OCI-LY7 (cell line): ENCODE measurements at regions not wholly inside any gene's neighbourhood (a gene's known extent, or its start where the extent isn't known, plus 50 kb on each side); places are given as distances from the start of the nearest gene placed in this dataset.
"Not testable (repeated sequence)": the region's sequence is repeated elsewhere in the genome, so short reads cannot be mapped to it uniquely, and the experiment has no call there.

ENCODE experiments used
- BruUV-seq: library from RNA; stranded (reverse); fragments of 400-500 nt; replicated peaks from 2 replicates; lab custom pipeline; 2021; lab: Mats Ljungman, UMichigan
- CTCF ChIA-PET: fragments of 300-600 bp; sonication (Branson Sonifier 250); formaldehyde crosslinking; loops from one replicate; lab custom pipeline; 2022; ENCODE audit warnings: antibody characterized with exemption; ENCODE audit not compliant: unreplicated experiment; lab: Charles Lee
- POLR2A ChIA-PET: fragments of 300-600 bp; sonication (Branson Sonifier 250); formaldehyde crosslinking; loops from one replicate; lab custom pipeline; 2022; ENCODE audit warnings: antibody characterized with exemption; lab: Charles Lee
- DNase-seq: peaks from one replicate; pipeline ENCODE4 v3.0.0-alpha.2; 2015; ENCODE audit warnings: low spot score
- H2AFZ ChIP-seq: fragments of 200-600 bp; sonication (generic), shearing (Covaris generic); 2 replicates; pipeline ENCODE4 v1.6.1; 2014; ENCODE audit warnings: mild to moderate bottlenecking, antibody characterized with exemption, low read length, moderate library complexity
- H3K27ac ChIP-seq: fragments of 200-600 bp; sonication (generic); 2 replicates; pipeline ENCODE4 v1.5.1; 2014; ENCODE audit warnings: mixed run types, low read depth, mild to moderate bottlenecking, moderate library complexity, low read length, inconsistent platforms; ENCODE audit not compliant: poor library complexity, severe bottlenecking
- H3K36me3 ChIP-seq: fragments of 200-600 bp; sonication (generic); 2 replicates; pipeline ENCODE4 v1.6.1; 2014; ENCODE audit warnings: mild to moderate bottlenecking, antibody characterized with exemption, low read length, moderate library complexity, mixed read lengths; ENCODE audit not compliant: insufficient read depth
- H3K4me1 ChIP-seq: fragments of 200-600 bp; sonication (generic); 2 replicates; pipeline ENCODE4 v1.5.1; 2014; ENCODE audit warnings: mild to moderate bottlenecking, low read length; ENCODE audit not compliant: insufficient read depth, poor library complexity, severe bottlenecking
- H3K4me2 ChIP-seq: fragments of 200-600 bp; sonication (generic); 2 replicates; pipeline ENCODE4 v1.6.1; 2014; ENCODE audit warnings: mild to moderate bottlenecking, low read length
- H3K4me3 ChIP-seq: fragments of 200-600 bp; sonication (generic); 2 replicates; pipeline ENCODE4 v1.5.1; 2014; ENCODE audit warnings: mild to moderate bottlenecking, low read depth, low read length; ENCODE audit not compliant: poor library complexity, severe bottlenecking
- H3K79me2 ChIP-seq: fragments of 200-600 bp; sonication (generic); 2 replicates; pipeline ENCODE4 v1.6.1; 2016; ENCODE audit warnings: low read depth, mild to moderate bottlenecking, low read length, moderate library complexity, mixed read lengths; ENCODE audit not compliant: insufficient read depth
- H3K9me2 ChIP-seq: fragments of 200-600 bp; sonication (generic); 2 replicates; pipeline ENCODE4 v1.6.1; 2016; ENCODE audit warnings: mild to moderate bottlenecking, low read length, mixed read lengths; ENCODE audit not compliant: insufficient read depth
- H3K9me3 ChIP-seq: fragments of 200-600 bp; sonication (generic); 2 replicates; pipeline ENCODE4 v1.6.1; 2014; ENCODE audit warnings: mild to moderate bottlenecking, mixed run types, low read length, mixed read lengths
- H4K20me1 ChIP-seq: fragments of 200-600 bp; sonication (generic); 2 replicates; pipeline ENCODE4 v1.6.1; 2014; ENCODE audit warnings: mild to moderate bottlenecking, antibody characterized with exemption, low read length, moderate library complexity, mixed read lengths; ENCODE audit not compliant: insufficient read depth
- CTCF ChIP-seq: fragments of 200-600 bp; sonication (generic); conservative IDR thresholded peaks from 2 replicates; pipeline ENCODE4 v1.5.1; 2014; ENCODE audit warnings: mild to moderate bottlenecking, antibody characterized with exemption, low read length, moderate library complexity, mixed read lengths
- EZH2phosphoT487 ChIP-seq: fragments of 200-600 bp; sonication (generic); IDR thresholded peaks from 2 replicates; pipeline ENCODE4 v1.6.1; 2018; ENCODE audit warnings: low read depth, borderline replicate concordance, mild to moderate bottlenecking, mixed run types, antibody characterized with exemption, low read length, moderate library complexity, mixed read lengths
- intact Hi-C: fragments of 100-400 bp; cut with micrococcal nuclease; formaldehyde crosslinking; loops from one replicate; pipeline ENCODE4 v1.10.0; 2022; ENCODE audit not compliant: unreplicated experiment

- ChIA-PET POLR2A (interaction anchor here (0.7 kb wide), 1 partner anchor 13 kb away, joined by 3 read pairs; no protein-coding TSS in a partner anchor), CTCF (no interaction called here)
- H3K9me3 ChIP-seq, result no peaks in the 10 kb centered on the region
- H3K9me2 ChIP-seq, result no peaks in the 10 kb centered on the region
- H3K27ac ChIP-seq, result no peak overlapping the region
- no TSS peak for BruUV-seq
- H3K4me3 ChIP-seq, result no peak overlapping the region
- DNase-seq, result no peak
- no peaks in the 10 kb centered on the region for H3K36me3 ChIP-seq
- TF ChIP-seq EZH2phosphoT487 (no peak), CTCF (no peak)
- no peak overlapping the region for H2AFZ ChIP-seq
- no peaks in the 10 kb centered on the region for H3K4me1 ChIP-seq
- no peaks in the 10 kb centered on the region for H3K79me2 ChIP-seq
- H3K4me2 ChIP-seq, result no peak overlapping the region
- H4K20me1 ChIP-seq, result no peaks in the 10 kb centered on the region
- intact Hi-C loops, result no loop called here
Measured at GRCh38 chr12:105897311-105897725, 241.4 kb downstream of the NUAK1 start.

- CTCF ChIA-PET, result interaction anchor here (0.5 kb wide), 1 partner anchor 206 kb away, joined by 3 read pairs; no protein-coding TSS in a partner anchor
- POLR2A ChIA-PET, H3K36me3 ChIP-seq, H4K20me1 ChIP-seq, H3K4me1 ChIP-seq, H3K9me3 ChIP-seq, H3K4me3 ChIP-seq, H3K9me2 ChIP-seq, BruUV-seq, DNase-seq, H3K79me2 ChIP-seq, H3K4me2 ChIP-seq, intact Hi-C loops, H2AFZ ChIP-seq, H3K27ac ChIP-seq: not testable (repeated sequence)
Measured at GRCh38 chr12:105898271-105898670, 240.5 kb downstream of the NUAK1 start.

- H3K36me3 ChIP-seq, result no peaks in the 10 kb centered on the region
- no peaks in the 10 kb centered on the region for H3K9me2 ChIP-seq
- no peak overlapping the region for H2AFZ ChIP-seq
- no TSS peak for BruUV-seq
- H3K27ac ChIP-seq, result no peak overlapping the region
- no peaks in the 10 kb centered on the region for H3K9me3 ChIP-seq
- no peaks in the 10 kb centered on the region for H3K79me2 ChIP-seq
- no peak for TF ChIP-seq EZH2phosphoT487
- TF ChIP-seq CTCF, result no peak
- intact Hi-C loops, result no loop called here
- ChIA-PET CTCF (no interaction called here), POLR2A (no interaction called here)
- H3K4me1 ChIP-seq, result no peaks in the 10 kb centered on the region
- H4K20me1 ChIP-seq, result no peaks in the 10 kb centered on the region
- H3K4me2 ChIP-seq, result no peak overlapping the region
- no peak for DNase-seq
- no peak overlapping the region for H3K4me3 ChIP-seq
Measured at GRCh38 chr12:105899589-105899988, 239.2 kb downstream of the NUAK1 start.
